Neural crest cell (in vitro differentiated cells): ENCODE measurements at regions not wholly inside any gene's neighbourhood (a gene's known extent, or its start where the extent isn't known, plus 50 kb on each side); places are given as distances from the start of the nearest gene placed in this dataset.

Source experiments
- DNase-seq: peaks from one replicate; pipeline ENCODE4 v3.0.0; 2021; ENCODE audit warnings: low read depth, mixed read lengths, low spot score
- H3K27ac Mint-ChIP-seq: one replicate; pipeline ENCODE4 v1.8.0; 2021; ENCODE audit warnings: mild to moderate bottlenecking, mixed read lengths; ENCODE audit not compliant: unreplicated experiment
- H3K27me3 Mint-ChIP-seq: 2 replicates; pipeline ENCODE4 v1.8.0; 2021; ENCODE audit warnings: low read depth, mild to moderate bottlenecking, mixed read lengths
- H3K36me3 Mint-ChIP-seq: 2 replicates; pipeline ENCODE4 v1.8.0; 2021; ENCODE audit warnings: low read depth, mild to moderate bottlenecking, mixed read lengths
- H3K4me1 Mint-ChIP-seq: 2 replicates; pipeline ENCODE4 v1.8.0; 2021; ENCODE audit warnings: mixed read lengths
- H3K4me3 Mint-ChIP-seq: one replicate; pipeline ENCODE4 v1.8.0; 2021; ENCODE audit warnings: mild to moderate bottlenecking, mixed read lengths
- H3K9me3 Mint-ChIP-seq: 2 replicates; pipeline ENCODE4 v1.8.0; 2021; ENCODE audit warnings: mixed read lengths
- CTCF ChIP-seq: fragments of 200-600 bp; sonication (generic); conservative IDR thresholded peaks from 2 replicates; pipeline ENCODE4 v1.5.0; 2021; ENCODE audit warnings: antibody characterized with exemption, mild to moderate bottlenecking

- DNase-seq, result no peak
- peaks cover 3% of the 10 kb centered on the region for H3K36me3 Mint-ChIP-seq
- peak; percentile 67 for TF ChIP-seq CTCF
Observed at GRCh38 chr5:92518318-92518904, 1062.6 kb downstream of the NR2F1-AS1 start.

GRCh38 chr5:92514896-92515295 is 1066.1 kb downstream of the NR2F1-AS1 start:
- Mint-ChIP-seq H3K36me3 (peaks cover 10% of the 10 kb centered on the region), H3K9me3 (peaks cover 20% of the 10 kb centered on the region), H3K27ac (no peak overlapping the region), H3K4me1 (peaks cover 7% of the 10 kb centered on the region), H3K27me3 (no peaks in the 10 kb centered on the region), H3K4me3 (no peak overlapping the region)
- no peak for TF ChIP-seq CTCF
- DNase-seq, result no peak

More at GRCh38 chr5:92518318-92518904, 1062.6 kb downstream of the NR2F1-AS1 start:
- no peak overlapping the region for H3K27ac Mint-ChIP-seq
- H3K27me3 Mint-ChIP-seq, result no peaks in the 10 kb centered on the region
- H3K4me3 Mint-ChIP-seq, result no peak overlapping the region
- H3K4me1 Mint-ChIP-seq, result peaks cover 7% of the 10 kb centered on the region
- peaks cover 10% of the 10 kb centered on the region for H3K9me3 Mint-ChIP-seq

- Mint-ChIP-seq H3K9me3 (peaks cover 18% of the 10 kb centered on the region), H3K4me3 (no peak overlapping the region), H3K27me3 (no peaks in the 10 kb centered on the region), H3K4me1 (peaks cover under 1% of the 10 kb centered on the region), H3K27ac (no peak overlapping the region), H3K36me3 (peaks cover 18% of the 10 kb centered on the region)
- no peak for DNase-seq
- no peak for TF ChIP-seq CTCF
Observed at GRCh38 chr5:92513067-92513466, 1068.0 kb downstream of the NR2F1-AS1 start.

- H3K27ac Mint-ChIP-seq, result no peak overlapping the region
- no peak for DNase-seq
- H3K4me3 Mint-ChIP-seq, result no peak overlapping the region
- H3K4me1 Mint-ChIP-seq, result no peaks in the 10 kb centered on the region
- no peaks in the 10 kb centered on the region for H3K27me3 Mint-ChIP-seq
- H3K9me3 Mint-ChIP-seq, result peaks cover 18% of the 10 kb centered on the region
- H3K36me3 Mint-ChIP-seq, result peaks cover 19% of the 10 kb centered on the region
- TF ChIP-seq CTCF, result no peak
Observed at GRCh38 chr5:92508271-92508670, 1072.7 kb downstream of the NR2F1-AS1 start.

GRCh38 chr5:92505925-92506324 is 1075.1 kb downstream of the NR2F1-AS1 start:
- H3K4me1 Mint-ChIP-seq, result no peaks in the 10 kb centered on the region
- no peak for DNase-seq
- TF ChIP-seq CTCF, result no peak
- no peak overlapping the region for H3K27ac Mint-ChIP-seq
- no peak overlapping the region for H3K4me3 Mint-ChIP-seq
- no peaks in the 10 kb centered on the region for H3K27me3 Mint-ChIP-seq
- H3K9me3 Mint-ChIP-seq, result peaks cover 9% of the 10 kb centered on the region
- H3K36me3 Mint-ChIP-seq, result peaks cover 10% of the 10 kb centered on the region
